ENCODE measurements at regions not wholly inside any gene's neighbourhood (a gene's known extent, or its start where the extent isn't known, plus 50 kb on each side); places are given as distances from the start of the nearest gene placed in this dataset.

DNA sequence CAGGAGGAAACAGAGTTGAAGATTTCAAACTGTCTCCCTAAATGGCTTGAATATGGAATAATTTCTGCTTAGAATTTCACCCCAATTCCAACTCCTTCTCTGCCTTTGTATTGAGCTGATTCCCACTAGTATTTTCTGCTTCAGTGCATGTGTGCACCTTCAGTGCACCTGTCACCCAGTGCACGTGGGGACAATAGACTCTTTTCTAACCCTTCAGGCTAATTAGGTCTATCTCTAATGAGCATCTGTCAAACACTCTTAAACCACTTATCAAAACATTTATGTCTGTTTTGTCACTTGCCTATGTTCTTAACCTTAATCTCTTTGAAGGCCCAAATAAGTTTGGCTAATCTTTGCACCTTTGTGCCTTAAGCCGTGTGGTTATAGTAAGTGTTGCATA, 232.0 kb upstream of the NETO1 start:
- TF ChIP-seq CTCF (IDR thresholded peaks at IDR 0.05), result no peak
- DNase-seq (ENCODE audit: low spot score) (no peak), ATAC-seq (ENCODE audit: low FRiP score) (no peak)

DNA sequence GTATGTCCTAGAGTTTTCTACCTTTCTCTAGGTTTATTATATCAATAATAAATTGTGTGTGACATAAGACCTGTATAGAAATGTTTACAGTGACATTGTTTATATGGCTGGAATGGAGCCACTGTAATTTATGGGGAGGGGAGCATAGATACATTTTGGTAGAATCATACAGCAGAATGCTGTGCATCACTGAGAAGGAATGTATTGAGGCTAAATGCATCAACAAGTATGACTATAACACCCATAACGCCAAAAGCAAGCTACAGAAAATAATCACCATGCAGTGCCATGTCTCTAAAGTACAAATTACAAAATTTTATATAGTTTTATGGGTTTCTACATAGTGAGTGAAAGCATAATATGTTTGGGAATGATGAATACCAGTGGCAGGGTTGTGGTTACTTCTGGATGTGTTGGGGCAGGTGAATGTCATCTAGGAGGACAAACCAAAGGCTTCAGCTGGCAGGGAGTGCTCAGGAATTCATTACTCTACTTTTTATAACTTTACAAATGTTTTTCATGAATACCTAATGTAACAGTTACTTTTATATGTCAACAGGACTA, 226.0 kb upstream of the NETO1 start:
- no peak for TF ChIP-seq CTCF (IDR thresholded peaks at IDR 0.05)
- no peak for DNase-seq (ENCODE audit: low spot score)
- ATAC-seq (ENCODE audit: low FRiP score), result no peak

DNA sequence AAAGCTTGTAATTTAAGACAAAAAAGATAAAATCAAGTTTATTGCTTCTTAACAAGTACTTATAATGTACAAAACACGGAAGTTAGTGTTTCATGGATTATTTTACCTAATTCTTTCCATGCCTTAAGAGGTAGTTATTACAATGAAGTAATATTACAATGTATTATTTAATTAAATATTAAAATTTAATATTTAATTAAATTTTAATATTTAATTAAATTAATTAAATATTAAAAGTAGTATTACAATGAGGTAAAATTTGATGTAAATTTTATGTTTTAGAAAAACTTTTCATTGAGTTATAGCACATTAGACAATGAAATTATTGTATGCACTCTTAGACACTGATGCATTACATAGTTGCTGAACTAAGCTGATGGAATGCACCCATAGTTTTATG, 220.7 kb upstream of the NETO1 start:
- ATAC-seq (ENCODE audit: low FRiP score), result no peak

GRCh38 chr18:73087282-73087977, 219.6 kb upstream of the NETO1 start:
- no peak for TF ChIP-seq CTCF (IDR thresholded peaks at IDR 0.05)
- no peak for ATAC-seq (ENCODE audit: low FRiP score)
- no peak for DNase-seq (ENCODE audit: low spot score)

More for the DNA sequence above, 220.7 kb upstream of the NETO1 start:
- DNase-seq (ENCODE audit: low spot score), result no peak
- TF ChIP-seq CTCF (IDR thresholded peaks at IDR 0.05), result no peak

GRCh38 chr18:73079920-73080319, 212.1 kb upstream of the NETO1 start:
- DNase-seq (ENCODE audit: low spot score) (no peak), ATAC-seq (ENCODE audit: low FRiP score) (no peak)
- no peak for TF ChIP-seq CTCF (IDR thresholded peaks at IDR 0.05)

GRCh38 chr18:73060666-73061288, 193.0 kb upstream of the NETO1 start:
- TF ChIP-seq CTCF (IDR thresholded peaks at IDR 0.05), result no peak
- no peak for ATAC-seq (ENCODE audit: low FRiP score)
- DNase-seq (ENCODE audit: low spot score), result no peak

GRCh38 chr18:73059280-73059679, 191.5 kb upstream of the NETO1 start:
- no peak for TF ChIP-seq CTCF (IDR thresholded peaks at IDR 0.05)
- no peak for ATAC-seq (ENCODE audit: low FRiP score)

More at GRCh38 chr18:73059280-73059679, 191.5 kb upstream of the NETO1 start:
- no peak for DNase-seq (ENCODE audit: low spot score)

Data from omental fat pad (tissue), 3 donors.